ENCODE measurements at regions not wholly inside any gene's neighbourhood (a gene's known extent, or its start where the extent isn't known, plus 50 kb on each side); places are given as distances from the start of the nearest gene placed in this dataset.

DNA sequence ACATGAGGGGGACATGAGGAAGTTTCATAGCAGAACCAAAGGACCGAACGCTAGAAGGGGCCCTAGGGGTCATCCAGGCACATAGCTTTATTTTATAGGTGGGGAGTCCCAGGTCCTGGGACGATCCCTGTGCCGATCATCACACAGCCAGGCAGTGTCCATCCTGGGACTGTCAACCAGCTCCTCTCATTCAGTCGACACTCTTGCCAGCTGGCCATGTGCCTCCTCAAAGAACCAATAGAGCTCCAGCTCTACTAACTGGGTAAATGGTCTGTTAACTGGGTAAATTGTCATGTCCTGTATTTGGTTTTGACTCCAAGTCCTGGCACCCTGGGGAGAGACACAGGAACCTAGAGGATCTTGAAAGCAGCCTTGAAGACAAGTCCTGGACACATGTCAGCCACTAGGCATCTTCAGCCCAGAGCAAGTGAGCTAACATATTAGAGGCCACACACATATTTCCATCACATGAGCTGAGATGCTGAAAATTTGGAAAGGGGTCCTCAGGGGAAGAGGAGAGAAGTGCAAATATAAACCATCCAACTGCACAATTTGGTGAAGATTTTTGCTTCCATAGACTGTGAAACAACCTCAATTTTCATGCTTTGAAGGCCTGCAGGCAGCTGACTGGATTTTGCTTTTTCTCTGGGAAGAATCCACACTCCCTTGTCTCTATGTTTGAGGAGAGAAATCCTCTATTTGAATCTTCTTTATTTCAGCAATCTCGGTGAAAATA lies 361.1 kb upstream of the SLC14A2 start:
- intact Hi-C loops (cut with micrococcal nuclease; ENCODE audit: unreplicated experiment), result no loop called here
- no peaks in the 10 kb centered on the region for H3K9me3 ChIP-seq (replicated peaks; ENCODE audit: control insufficient read depth, insufficient read depth, low read length)
- H2AFZ ChIP-seq (ENCODE audit: control insufficient read depth, low read depth, low read length), result no peak overlapping the region
- SMC1A ChIA-PET (ENCODE audit: uncharacterized antibody, unreplicated experiment), result interaction anchor here (1.3 kb wide), 1 partner anchor 16 kb away, joined by 3 read pairs; no protein-coding TSS in a partner anchor
- H3K79me2 ChIP-seq (ENCODE audit: control insufficient read depth, insufficient read depth, low read length), result no peaks in the 10 kb centered on the region
- no peak overlapping the region for H3K9ac ChIP-seq (ENCODE audit: control insufficient read depth, insufficient read depth, low read length)
- no peaks in the 10 kb centered on the region for H3K27me3 ChIP-seq (replicated peaks in 1 of 2; ENCODE audit: control insufficient read depth in 2 of 2, insufficient read depth in 2 of 2, low read length in 1 of 2)
- no peak for TF ChIP-seq MEF2A (IDR thresholded peaks at IDR 0.05; ENCODE audit: insufficient read depth, low read depth, low read length)
- 31% methylated on average over 6 of the region's 6 CpGs for WGBS (ENCODE audit: insufficient coverage, insufficient replicate concordance, low lambda C conversion rate, missing lambda C conversion rate)
- no peak overlapping the region for H3K4me3 ChIP-seq
- BruUV-seq (replicated peaks), result no TSS peak
- no peaks in the 10 kb centered on the region for H3K4me1 ChIP-seq (ENCODE audit: control insufficient read depth, insufficient read depth, low read length)
- H3K27ac ChIP-seq (ENCODE audit: control insufficient read depth, insufficient read depth), result no peak overlapping the region
- in situ Hi-C loops (cut with MboI), result no loop called here
- DNase-seq (ENCODE audit: low read depth, low spot score) (no peak), ATAC-seq (no peak), FAIRE-seq (no peak)
- RAD21 ChIA-PET (ENCODE audit: unreplicated experiment), result no interaction called here
- POLR2A ChIA-PET, result no interaction called here
- H4K20me1 ChIP-seq (ENCODE audit: control insufficient read depth, insufficient read depth), result no peaks in the 10 kb centered on the region
- CTCF ChIA-PET, result interaction anchor here (2.0 kb wide), 1 partner anchor 21 kb away, joined by 7 read pairs; no protein-coding TSS in a partner anchor
- no peak overlapping the region for H3K4me2 ChIP-seq (ENCODE audit: control insufficient read depth, insufficient read depth)
- no peaks in the 10 kb centered on the region for H3K36me3 ChIP-seq (ENCODE audit: control insufficient read depth in 2 of 2, insufficient read depth in 2 of 2, low read length in 1 of 2)

DNA sequence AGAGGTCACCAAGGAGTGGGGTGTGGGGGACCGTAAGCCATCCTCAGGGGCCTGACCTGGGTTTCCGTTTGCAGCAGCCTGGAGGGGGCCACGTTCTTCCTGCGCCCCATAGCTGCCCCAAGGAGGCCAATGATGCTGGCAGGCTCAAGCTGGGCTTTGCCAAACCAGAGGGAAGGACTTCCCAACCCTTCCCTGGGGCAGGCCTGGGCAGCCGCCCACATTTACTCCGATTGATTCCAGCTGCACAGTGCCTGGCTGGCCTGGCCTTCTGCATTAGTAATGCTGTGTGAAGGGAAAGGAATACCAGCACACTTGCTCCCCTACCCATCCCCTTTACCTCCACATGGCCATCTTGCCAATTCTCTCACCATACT lies 360.6 kb upstream of the SLC14A2 start:
- Histone ChIP-seq H2AFZ (ENCODE audit: control insufficient read depth, low read depth, low read length) (no peak overlapping the region), H3K4me3 (no peak overlapping the region), H3K9ac (ENCODE audit: control insufficient read depth, insufficient read depth, low read length) (no peak overlapping the region), H3K27ac (ENCODE audit: control insufficient read depth, insufficient read depth) (no peak overlapping the region), H3K36me3 (ENCODE audit: control insufficient read depth in 2 of 2, insufficient read depth in 2 of 2, low read length in 1 of 2) (no peaks in the 10 kb centered on the region), H3K4me2 (ENCODE audit: control insufficient read depth, insufficient read depth) (no peak overlapping the region), H3K79me2 (ENCODE audit: control insufficient read depth, insufficient read depth, low read length) (no peaks in the 10 kb centered on the region), H4K20me1 (ENCODE audit: control insufficient read depth, insufficient read depth) (no peaks in the 10 kb centered on the region), H3K9me3 (replicated peaks; ENCODE audit: control insufficient read depth, insufficient read depth, low read length) (no peaks in the 10 kb centered on the region), H3K4me1 (ENCODE audit: control insufficient read depth, insufficient read depth, low read length) (no peaks in the 10 kb centered on the region), H3K27me3 (replicated peaks in 1 of 2; ENCODE audit: control insufficient read depth in 2 of 2, insufficient read depth in 2 of 2, low read length in 1 of 2) (no peaks in the 10 kb centered on the region)
- intact Hi-C loops (cut with micrococcal nuclease; ENCODE audit: unreplicated experiment), result no loop called here
- in situ Hi-C loops (cut with MboI), result no loop called here
- no peak for TF ChIP-seq CREM (IDR thresholded peaks at IDR 0.05; ENCODE audit: low read depth)
- TF ChIP-seq, protein P1, sequence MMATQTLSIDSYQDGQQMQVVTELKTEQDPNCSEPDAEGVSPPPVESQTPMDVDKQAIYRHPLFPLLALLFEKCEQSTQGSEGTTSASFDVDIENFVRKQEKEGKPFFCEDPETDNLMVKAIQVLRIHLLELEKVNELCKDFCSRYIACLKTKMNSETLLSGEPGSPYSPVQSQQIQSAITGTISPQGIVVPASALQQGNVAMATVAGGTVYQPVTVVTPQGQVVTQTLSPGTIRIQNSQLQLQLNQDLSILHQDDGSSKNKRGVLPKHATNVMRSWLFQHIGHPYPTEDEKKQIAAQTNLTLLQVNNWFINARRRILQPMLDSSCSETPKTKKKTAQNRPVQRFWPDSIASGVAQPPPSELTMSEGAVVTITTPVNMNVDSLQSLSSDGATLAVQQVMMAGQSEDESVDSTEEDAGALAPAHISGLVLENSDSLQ (IDR thresholded peaks at IDR 0.05), result no peak
- RAD21 ChIA-PET (ENCODE audit: unreplicated experiment), result no interaction called here
- FAIRE-seq, result no peak
- SMC1A ChIA-PET (ENCODE audit: uncharacterized antibody, unreplicated experiment), result interaction anchor here (1.3 kb wide), 1 partner anchor 15 kb away, joined by 3 read pairs; no protein-coding TSS in a partner anchor
- POLR2A ChIA-PET, result no interaction called here
- CTCF ChIA-PET, result no interaction called here
- no peak for DNase-seq (ENCODE audit: low read depth, low spot score)
- BruUV-seq (replicated peaks), result no TSS peak
- no peak for ATAC-seq
- WGBS (ENCODE audit: insufficient coverage, insufficient replicate concordance, low lambda C conversion rate, missing lambda C conversion rate), result 28% methylated on average over 6 of the region's 6 CpGs

All from GM12878 (cell line).